DND-41 (cell line): ENCODE measurements at regions not wholly inside any gene's neighbourhood (a gene's known extent, or its start where the extent isn't known, plus 50 kb on each side); places are given as distances from the start of the nearest gene placed in this dataset.

Experiments
- ATAC-seq: fragments of 200-7000 bp; cut with Tn5 transposase; 3 replicates; pipeline ENCODE4 v1.9.1; 2021; ENCODE audit warnings: low read depth; ENCODE audit not compliant: insufficient read depth
- DNase-seq: peaks from one replicate; pipeline ENCODE4 v3.0.0-alpha.2; 2020
- H2AFZ ChIP-seq: 2 replicates; pipeline ENCODE4 v1.6.0; 2012; ENCODE audit warnings: low read depth, low read length
- H3K27ac ChIP-seq: 2 replicates; pipeline ENCODE4 v1.5.1; 2012; ENCODE audit warnings: low read length, inconsistent platforms
- H3K27me3 ChIP-seq: fragments of 200-600 bp; sonication (generic); 2 replicates; pipeline ENCODE4 v1.6.0; 2012; ENCODE audit warnings: low read length, mild to moderate bottlenecking, inconsistent platforms; ENCODE audit not compliant: insufficient read depth, poor library complexity
- H3K36me3 ChIP-seq: 2 replicates; pipeline ENCODE4 v1.5.1; 2012; ENCODE audit warnings: low read length, inconsistent platforms; ENCODE audit not compliant: insufficient read depth
- H3K4me1 ChIP-seq: 2 replicates; pipeline ENCODE4 v1.5.1; 2012; ENCODE audit warnings: mild to moderate bottlenecking, low read length; ENCODE audit not compliant: insufficient read depth
- H3K4me2 ChIP-seq: 2 replicates; pipeline ENCODE4 v1.6.0; 2012; ENCODE audit warnings: mild to moderate bottlenecking, moderate library complexity, low read length, inconsistent platforms; ENCODE audit not compliant: insufficient read depth
- H3K4me3 ChIP-seq, 2 experiments: fragments of 200-600 bp in 1 of 2; shearing (Covaris generic) in 1 of 2; 2 replicates each; pipeline ENCODE4 v1.5.1; 2012 to 2016; ENCODE audit warnings: inconsistent platforms in 2 of 2, low read length in 2 of 2, mild to moderate bottlenecking in 2 of 2, low read depth in 1 of 2, moderate library complexity in 1 of 2
- H3K79me2 ChIP-seq: 2 replicates; pipeline ENCODE4 v1.6.0; 2012; ENCODE audit warnings: low read length, inconsistent platforms; ENCODE audit not compliant: insufficient read depth
- H3K9ac ChIP-seq: 2 replicates; pipeline ENCODE4 v1.6.0; 2012; ENCODE audit warnings: low read depth, mild to moderate bottlenecking, inconsistent platforms, low read length, moderate library complexity
- H3K9me3 ChIP-seq: 2 replicates; pipeline ENCODE4 v1.5.1; 2012; ENCODE audit warnings: low read length, moderate library complexity, mild to moderate bottlenecking, inconsistent platforms; ENCODE audit not compliant: insufficient read depth, severe bottlenecking
- H4K20me1 ChIP-seq: 2 replicates; pipeline ENCODE4 v1.6.0; 2012; ENCODE audit warnings: low read length; ENCODE audit not compliant: insufficient read depth
- CTCF ChIP-seq: IDR thresholded peaks from 2 replicates; pipeline ENCODE4 v1.5.1; 2012; ENCODE audit warnings: borderline replicate concordance, low read length, moderate library complexity, mild to moderate bottlenecking; ENCODE audit not compliant: poor library complexity, severe bottlenecking; ENCODE audit errors: extremely low read depth
- EZH2 ChIP-seq: IDR thresholded peaks from 3 replicates; pipeline ENCODE4 v1.6.1; 2012; ENCODE audit warnings: borderline replicate concordance, low read depth, mild to moderate bottlenecking, moderate library complexity, low read length, inconsistent platforms; ENCODE audit not compliant: severe bottlenecking

GRCh38 chr1:192418552-192419285, 101.9 kb downstream of the RGS21 start:
- Histone ChIP-seq H3K4me3 (no peak overlapping the region), H3K79me2 (no peaks in the 10 kb centered on the region), H3K27ac (no peak overlapping the region), H3K27me3 (no peaks in the 10 kb centered on the region), H3K9ac (no peak overlapping the region), H3K4me2 (no peak overlapping the region), H4K20me1 (no peaks in the 10 kb centered on the region), H3K36me3 (no peaks in the 10 kb centered on the region), H3K4me1 (no peaks in the 10 kb centered on the region), H3K9me3 (no peaks in the 10 kb centered on the region), H2AFZ (no peak overlapping the region)
- DNase-seq (no peak), ATAC-seq (no peak)
- TF ChIP-seq EZH2 = no peak
- no peak for TF ChIP-seq CTCF

GRCh38 chr1:192430644-192431043, 113.9 kb downstream of the RGS21 start:
- Histone ChIP-seq H3K27me3 (no peaks in the 10 kb centered on the region), H3K9me3 (peaks cover 15% of the 10 kb centered on the region), H3K4me3 (peak overlapping the region in 1 of 2 experiments; percentile 10; a peak in 1 of 4 replicates), H2AFZ (no peak overlapping the region), H3K27ac (no peak overlapping the region), H3K4me1 (no peaks in the 10 kb centered on the region), H3K79me2 (no peaks in the 10 kb centered on the region), H3K9ac (no peak overlapping the region), H3K4me2 (no peak overlapping the region), H4K20me1 (no peaks in the 10 kb centered on the region), H3K36me3 (no peaks in the 10 kb centered on the region)
- DNase-seq = peak; percentile 18
- TF ChIP-seq CTCF (no peak), EZH2 (no peak)
- ATAC-seq = no peak

- Histone ChIP-seq H3K79me2 (no peaks in the 10 kb centered on the region), H3K27me3 (no peaks in the 10 kb centered on the region)
- no peak for TF ChIP-seq CTCF
- TF ChIP-seq EZH2 = no peak
Observed at GRCh38 chr1:192435704-192436103, 118.9 kb downstream of the RGS21 start.

More at GRCh38 chr1:192435704-192436103, 118.9 kb downstream of the RGS21 start:
- H3K4me1 ChIP-seq = no peaks in the 10 kb centered on the region
- H2AFZ ChIP-seq = no peak overlapping the region
- H3K4me3 ChIP-seq = no peak overlapping the region
- no peak overlapping the region for H3K4me2 ChIP-seq
- peaks cover 11% of the 10 kb centered on the region for H3K9me3 ChIP-seq
- no peaks in the 10 kb centered on the region for H4K20me1 ChIP-seq
- no peak overlapping the region for H3K9ac ChIP-seq
- no peak for ATAC-seq
- H3K27ac ChIP-seq = no peak overlapping the region
- H3K36me3 ChIP-seq = no peaks in the 10 kb centered on the region
- no peak for DNase-seq
